ENCODE measurements at regions not wholly inside any gene's neighbourhood (a gene's known extent, or its start where the extent isn't known, plus 50 kb on each side); places are given as distances from the start of the nearest gene placed in this dataset.

GRCh38 chr16:73750639-73751038, 546.0 kb upstream of the PSMD7 start:
- Histone ChIP-seq H3K4me3 (ENCODE audit: extremely low read depth in 1 of 4, insufficient read depth in 2 of 4, low read depth in 3 of 4, low read length in 4 of 4) (no peak overlapping the region), H3K9ac (replicated peaks in 1 of 4; ENCODE audit: extremely low read depth in 1 of 4, low read depth in 3 of 4, low read length in 3 of 4) (no peak overlapping the region), H3K14ac (ENCODE audit: insufficient read length) (no peak overlapping the region), H2BK120ac (replicated peaks; ENCODE audit: low read depth, low read length) (no peak overlapping the region), H3K79me2 (ENCODE audit: control insufficient read depth in 1 of 2, insufficient read depth in 2 of 2, low read length in 2 of 2) (no peaks in the 10 kb centered on the region), H3K9me3 (ENCODE audit: insufficient read depth in 2 of 2, low read depth in 1 of 2, low read length in 1 of 2) (peaks cover 0 to 2% of the 10 kb centered on the region in 2 experiments; a peak in 1 of 4 replicates), H3K56ac (replicated peaks; ENCODE audit: insufficient read length, low read depth, low read length) (no peak overlapping the region), H2AK5ac (ENCODE audit: low read depth, low read length) (no peak overlapping the region), H2BK5ac (ENCODE audit: low read depth, low read length) (no peak overlapping the region), H4K8ac (ENCODE audit: extremely low read depth, insufficient read depth, low read length) (no peak overlapping the region), H4K5ac (ENCODE audit: insufficient read length, low read depth, low read length) (no peak overlapping the region), H2BK15ac (ENCODE audit: low read length) (no peak overlapping the region), H4K91ac (replicated peaks; ENCODE audit: insufficient read length, low read length) (no peak overlapping the region), H2BK12ac (ENCODE audit: low read depth, low read length) (no peak overlapping the region), H2AFZ (ENCODE audit: low read length) (no peak overlapping the region), H3K79me1 (ENCODE audit: low read depth, low read length) (no peaks in the 10 kb centered on the region), H4K20me1 (replicated peaks in 1 of 2; ENCODE audit: control insufficient read depth in 1 of 2, insufficient read depth in 2 of 2, low read length in 2 of 2) (no peaks in the 10 kb centered on the region), H3K4me2 (ENCODE audit: insufficient read depth in 1 of 2, low read depth in 2 of 2, low read length in 2 of 2) (no peak overlapping the region), H3K4ac (replicated peaks; ENCODE audit: insufficient read length, low read depth, low read length) (no peak overlapping the region), H3K23ac (ENCODE audit: insufficient read length) (no peak overlapping the region), H3K27ac (ENCODE audit: low read depth, low read length) (no peak overlapping the region), H3K18ac (ENCODE audit: extremely low read depth, low read length) (no peak overlapping the region), H3K27me3 (replicated peaks in 1 of 4; ENCODE audit: control insufficient read depth in 3 of 4, extremely low read depth in 1 of 4, insufficient read depth in 3 of 4, low read length in 3 of 4) (no peaks in the 10 kb centered on the region), H2BK20ac (ENCODE audit: low read length) (no peak overlapping the region), H3K23me2 (ENCODE audit: low read depth, low read length) (no peaks in the 10 kb centered on the region), H3K4me1 (replicated peaks in 1 of 4; ENCODE audit: control insufficient read depth in 3 of 4, insufficient read depth in 4 of 4, low read length in 3 of 4) (no peaks in the 10 kb centered on the region), H3K36me3 (ENCODE audit: control insufficient read depth in 2 of 4, insufficient read depth in 4 of 4, low read length in 3 of 4) (no peaks in the 10 kb centered on the region)
- ChIA-PET POLR2A (ENCODE audit: partially characterized antibody) (no interaction called here), CTCF (ENCODE audit: partially characterized antibody) (no interaction called here)
- no peak for DNase-seq (ENCODE audit: low read depth in 1 of 2, low spot score in 2 of 2)
- FAIRE-seq, result no peak
- WGBS, 2 experiments (ENCODE audit: extremely low coverage in 1 of 2, insufficient coverage in 1 of 2, insufficient read length in 1 of 2, insufficient replicate concordance in 2 of 2, low coverage in 1 of 2, low lambda C conversion rate in 2 of 2, missing lambda C conversion rate in 1 of 2), result 97% methylated on average over 3 of the region's 3 CpGs; no CpG with 5 or more reads in 1 of the 2 experiments
- TF ChIP-seq ATF3 (IDR thresholded peaks at IDR 0.05; ENCODE audit: insufficient read depth, low read depth, low read length) (no peak), NANOG (IDR thresholded peaks at IDR 0.05; ENCODE audit: insufficient read depth, low read depth, low read length, poor library complexity, severe bottlenecking) (no peak), USF2 (IDR thresholded peaks at IDR 0.05; ENCODE audit: low read length) (no peak), MAX (IDR thresholded peaks at IDR 0.05) (no peak), TBP (IDR thresholded peaks at IDR 0.05; ENCODE audit: low read depth, low read length) (no peak), CREB1 (IDR thresholded peaks at IDR 0.05) (no peak), RFX5 (IDR thresholded peaks at IDR 0.05; ENCODE audit: borderline replicate concordance, low read depth, low read length) (no peak), POU5F1 (IDR thresholded peaks at IDR 0.05; ENCODE audit: low read depth, low read length) (no peak), KDM5A (IDR thresholded peaks at IDR 0.05; ENCODE audit: low read length) (no peak), SIN3A (conservative IDR thresholded peaks at IDR 0.05 in 1 of 2, IDR thresholded peaks at IDR 0.05 in 1 of 2; ENCODE audit: low read depth in 1 of 2, low read length in 2 of 2) (no peak), EP300 (IDR thresholded peaks at IDR 0.05; ENCODE audit: borderline replicate concordance in 1 of 2, low read depth in 2 of 2, low read length in 2 of 2) (no peak), SUZ12 (IDR thresholded peaks at IDR 0.05; ENCODE audit: low read length) (no peak), FOSL1 (IDR thresholded peaks at IDR 0.05; ENCODE audit: insufficient read depth, low read depth, low read length) (no peak)

Data from H1 (cell line).